Lower lobe of right lung (tissue), 2 donors: ENCODE measurements at regions not wholly inside any gene's neighbourhood (a gene's known extent, or its start where the extent isn't known, plus 50 kb on each side); places are given as distances from the start of the nearest gene placed in this dataset.
A peak's percentile ranks its signal among the peaks of the same experiment; 100 is the strongest.

ENCODE experiments used
- ATAC-seq, 2 donors: fragments of 200-7000 bp; cut with Tn5 transposase; one replicate each; pipeline ENCODE4 v1.9.1; 2020 to 2022; ENCODE audit warnings: mild to moderate bottlenecking in 2 of 2, moderate library complexity in 2 of 2
- DNase-seq: peaks from one replicate; pipeline ENCODE4 v3.0.0-alpha.2; 2020
- H3K27ac ChIP-seq: fragments of 200-600 bp; one replicate; pipeline ENCODE4 v1.8.0; 2022
- H3K27me3 ChIP-seq: fragments of 200-600 bp; one replicate; pipeline ENCODE4 v1.8.0; 2022; ENCODE audit warnings: low read depth
- H3K36me3 ChIP-seq: fragments of 200-600 bp; one replicate; pipeline ENCODE4 v1.8.0; 2022; ENCODE audit warnings: mild to moderate bottlenecking
- H3K4me1 ChIP-seq: fragments of 200-600 bp; one replicate; pipeline ENCODE4 v1.8.0; 2022
- H3K4me3 ChIP-seq: fragments of 200-600 bp; one replicate; pipeline ENCODE4 v1.8.0; 2022; ENCODE audit warnings: mild to moderate bottlenecking
- H3K9me3 ChIP-seq: fragments of 200-600 bp; one replicate; pipeline ENCODE4 v1.8.0; 2022
- CTCF ChIP-seq: fragments of 200-600 bp; IDR thresholded peaks from one replicate; pipeline ENCODE4 v1.8.0; 2022; ENCODE audit warnings: antibody characterized with exemption, mild to moderate bottlenecking
- intact Hi-C: fragments of 100-400 bp; cut with DNase I; formaldehyde crosslinking; loops from one replicate; pipeline ENCODE4 v1.11.0; 2022
- donor health status: DM: no; HTN: yes; CAD: no; lungs with severe emphysema.

DNA sequence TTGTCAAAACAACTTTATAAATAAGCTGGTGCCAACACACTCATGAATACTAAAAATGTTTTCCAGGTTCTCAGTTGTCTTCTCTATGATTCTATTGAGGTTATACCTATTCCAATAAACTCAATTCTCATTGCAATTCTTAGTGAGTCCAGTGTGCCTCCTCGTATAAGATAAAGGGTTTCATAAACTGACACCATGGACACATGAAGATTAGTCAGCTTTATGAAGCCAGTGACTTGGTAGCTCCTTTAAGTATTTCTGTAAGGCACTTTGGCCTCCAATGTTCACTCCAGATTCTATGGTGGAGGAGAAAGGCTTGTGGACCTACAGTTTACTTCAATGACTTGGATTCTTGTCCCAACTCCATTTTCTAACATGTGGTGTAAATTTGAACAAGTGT lies 521.3 kb upstream of the JARID2 start:
- H3K4me3 ChIP-seq, result no peak overlapping the region
- no peaks in the 10 kb centered on the region for H3K27me3 ChIP-seq
- H3K36me3 ChIP-seq, result no peaks in the 10 kb centered on the region
- no peak for ATAC-seq
- H3K9me3 ChIP-seq, result no peaks in the 10 kb centered on the region
- TF ChIP-seq CTCF, result no peak
- intact Hi-C loops, result no loop called here
- H3K27ac ChIP-seq, result no peak overlapping the region
- H3K4me1 ChIP-seq, result peaks cover 49% of the 10 kb centered on the region
- no peak for DNase-seq

DNA sequence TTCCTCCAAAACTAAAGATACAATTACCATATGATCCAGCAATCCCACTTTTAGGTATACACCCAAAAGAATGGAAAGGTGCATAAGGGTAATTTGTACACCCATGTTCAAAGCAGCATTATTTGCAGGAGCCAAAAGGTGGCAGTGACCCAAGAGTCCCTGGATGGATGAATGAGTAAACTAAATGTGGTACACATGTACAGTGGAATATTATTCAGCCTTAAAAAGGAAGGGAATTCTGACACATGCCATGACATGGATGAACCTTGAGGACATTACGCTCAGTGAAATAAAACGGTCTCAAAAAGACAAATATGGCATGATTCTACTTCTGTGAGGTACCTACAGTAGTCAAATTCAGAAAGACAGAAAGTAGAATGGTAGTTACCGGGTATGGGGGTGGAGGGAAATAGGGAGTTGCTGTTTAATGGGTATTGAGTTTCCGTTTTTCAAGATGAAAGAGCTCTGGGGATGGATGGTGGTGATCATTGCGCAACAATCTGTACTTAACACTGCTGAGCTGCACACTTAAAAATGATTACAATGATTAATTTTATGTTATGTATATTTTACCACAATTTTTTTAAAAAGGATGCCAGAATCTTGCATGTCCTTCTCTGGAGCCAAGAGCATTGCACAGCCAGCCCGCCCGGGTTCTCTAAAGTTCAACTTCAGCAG lies 518.9 kb upstream of the JARID2 start:
- DNase-seq, result no peak
- Histone ChIP-seq H3K27ac (peak overlapping the region; percentile 18), H3K36me3 (no peaks in the 10 kb centered on the region), H3K27me3 (no peaks in the 10 kb centered on the region), H3K9me3 (no peaks in the 10 kb centered on the region), H3K4me1 (peaks cover 32% of the 10 kb centered on the region), H3K4me3 (no peak overlapping the region)
- intact Hi-C loops, result no loop called here
- no peak for TF ChIP-seq CTCF
- ATAC-seq, result peak; percentile 30 to 38

DNA sequence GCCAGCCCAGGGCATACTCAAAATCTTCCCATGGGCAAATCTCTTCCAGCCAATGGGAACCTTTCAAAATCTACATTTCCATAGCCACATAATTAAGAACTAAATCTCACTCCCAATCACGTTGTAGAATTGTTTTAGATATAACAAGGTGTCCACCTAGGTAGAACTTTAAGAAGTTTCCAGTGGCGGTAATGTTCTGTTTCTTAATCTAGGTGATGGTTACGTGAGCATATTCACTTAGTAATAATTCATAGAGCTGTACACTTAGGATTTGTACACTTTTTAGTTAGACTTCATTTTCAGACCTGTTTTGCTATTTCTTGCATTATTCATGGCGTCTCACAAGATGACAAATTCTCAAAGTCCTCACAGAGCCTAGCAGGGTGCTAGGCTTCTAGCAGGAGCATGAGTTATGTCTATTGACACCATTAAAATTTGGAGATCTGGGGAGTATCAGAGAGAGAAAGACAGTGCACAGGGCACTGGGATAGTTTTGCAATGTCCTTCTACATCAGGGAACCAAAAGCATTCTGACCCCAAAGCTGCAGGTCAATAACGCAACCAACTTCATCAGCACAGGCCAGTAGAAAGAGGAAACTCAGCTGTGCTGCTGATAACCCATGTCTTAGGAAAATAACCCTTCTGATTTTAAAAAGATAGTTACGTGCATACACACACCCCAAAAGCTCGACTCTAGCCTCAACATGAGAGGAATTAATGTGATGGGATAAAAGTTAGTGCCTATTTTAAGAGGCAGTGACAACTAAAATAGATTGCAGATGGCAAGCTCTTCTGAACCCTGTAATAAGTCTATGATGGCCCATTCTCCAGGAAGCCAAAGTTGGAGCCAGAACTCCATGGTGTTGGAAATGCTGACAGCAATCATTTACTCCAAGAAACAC lies 518.1 kb upstream of the JARID2 start:
- Histone ChIP-seq H3K9me3 (no peaks in the 10 kb centered on the region), H3K27ac (peak overlapping the region; percentile 73), H3K4me1 (peaks cover 32% of the 10 kb centered on the region), H3K36me3 (no peaks in the 10 kb centered on the region), H3K27me3 (no peaks in the 10 kb centered on the region), H3K4me3 (no peak overlapping the region)
- DNase-seq (no peak), ATAC-seq (peak; percentile 80 to 84)
- TF ChIP-seq CTCF, result no peak
- intact Hi-C loops, result no loop called here

- TF ChIP-seq CTCF, result no peak
- ATAC-seq (peak; percentile 56 to 64), DNase-seq (peak; percentile 57)
- intact Hi-C loops, result no loop called here
- H3K9me3 ChIP-seq, result no peaks in the 10 kb centered on the region
- peaks cover 32% of the 10 kb centered on the region for H3K4me1 ChIP-seq
- H3K36me3 ChIP-seq, result no peaks in the 10 kb centered on the region
- H3K27me3 ChIP-seq, result no peaks in the 10 kb centered on the region
- H3K4me3 ChIP-seq, result no peak overlapping the region
- peak overlapping the region; percentile 73 for H3K27ac ChIP-seq
These were observed 517.4 kb upstream of the JARID2 start for GRCh38 chr6:14728396-14729024.

DNA sequence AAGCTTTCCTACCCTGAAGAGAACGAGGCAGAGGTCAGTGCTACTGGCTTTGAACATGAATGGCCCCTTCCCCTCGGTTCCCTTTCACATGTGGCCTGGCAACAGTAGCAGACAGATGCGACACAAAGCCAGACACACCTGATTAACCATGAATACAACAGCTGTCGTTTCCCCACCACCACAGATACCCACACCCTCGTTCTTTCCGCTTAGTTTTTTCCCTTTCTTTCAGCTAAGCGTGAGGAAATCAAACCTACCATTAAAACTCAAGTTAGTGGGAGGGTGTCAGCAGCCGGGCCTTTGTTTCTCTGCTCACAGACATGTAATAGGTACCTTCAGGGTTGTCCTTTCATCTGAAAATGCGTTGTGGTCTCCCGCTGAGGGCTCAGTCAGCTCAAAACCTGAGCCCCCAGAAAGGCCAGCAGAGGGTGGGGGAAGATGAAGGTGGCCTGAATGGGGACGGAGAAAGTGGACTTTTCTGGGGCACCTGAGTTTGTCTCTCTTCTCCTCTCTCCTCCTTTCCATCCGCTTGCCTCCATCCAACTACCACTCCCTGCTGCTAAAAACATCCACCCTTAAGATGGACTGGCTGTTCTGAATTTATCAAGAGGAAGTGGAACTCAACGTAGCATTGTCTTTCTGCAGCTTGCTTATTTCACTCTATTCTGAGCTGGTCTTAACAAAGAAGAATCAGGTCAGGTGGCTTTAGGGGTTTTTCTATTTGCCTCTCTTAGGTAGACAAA lies 516.6 kb upstream of the JARID2 start:
- no peak for ATAC-seq
- intact Hi-C loops, result no loop called here
- no peak for TF ChIP-seq CTCF

More for the DNA sequence above, 516.6 kb upstream of the JARID2 start:
- peaks cover 32% of the 10 kb centered on the region for H3K4me1 ChIP-seq
- no peaks in the 10 kb centered on the region for H3K9me3 ChIP-seq
- H3K36me3 ChIP-seq, result no peaks in the 10 kb centered on the region
- H3K27ac ChIP-seq, result no peak overlapping the region
- DNase-seq, result no peak
- no peak overlapping the region for H3K4me3 ChIP-seq
- no peaks in the 10 kb centered on the region for H3K27me3 ChIP-seq
